ENCODE measurements at regions not wholly inside any gene's neighbourhood (a gene's known extent, or its start where the extent isn't known, plus 50 kb on each side); places are given as distances from the start of the nearest gene placed in this dataset.

GRCh38 chr4:187224560-187224959 lies 500.9 kb upstream of the FAT1 start:
- TF ChIP-seq CTCF (optimal IDR thresholded peaks at IDR 0.05 in 1 of 3, IDR thresholded peaks at IDR 0.05 in 1 of 3, conservative IDR thresholded peaks at IDR 0.05 in 1 of 3; ENCODE audit: extremely low read depth in 1 of 3, insufficient read depth in 2 of 3, low read length in 3 of 3) (no peak), EZH2 (IDR thresholded peaks at IDR 0.05; ENCODE audit: low read length) (no peak)
